Neural progenitor cell (in vitro differentiated cells): ENCODE measurements at regions not wholly inside any gene's neighbourhood (a gene's known extent, or its start where the extent isn't known, plus 50 kb on each side); places are given as distances from the start of the nearest gene placed in this dataset.

Source experiments
- DNase-seq: peaks from one replicate; pipeline ENCODE4 v3.0.0-alpha.2; 2016; ENCODE audit warnings: low spot score
- H2AFZ ChIP-seq: fragments of 200-600 bp; sonication (generic); replicated peaks from 2 replicates; pipeline ENCODE4 v1.6.1; 2016; ENCODE audit warnings: antibody characterized with exemption
- H3F3A ChIP-seq: fragments of 200-600 bp; sonication (generic); 2 replicates; pipeline ENCODE4 v1.6.1; 2016; ENCODE audit warnings: antibody characterized with exemption, low read depth
- H3K27ac ChIP-seq: fragments of 200-600 bp; sonication (generic); 2 replicates; pipeline ENCODE4 v1.5.1; 2016; ENCODE audit warnings: mild to moderate bottlenecking
- H3K27me3 ChIP-seq: fragments of 200-600 bp; sonication (generic); 2 replicates; pipeline ENCODE4 v1.6.1; 2016; ENCODE audit warnings: mild to moderate bottlenecking, moderate library complexity
- H3K36me3 ChIP-seq: fragments of 200-600 bp; sonication (generic); 2 replicates; pipeline ENCODE4 v1.5.1; 2016
- H3K4me1 ChIP-seq: fragments of 200-600 bp; sonication (generic); 2 replicates; pipeline ENCODE4 v1.6.1; 2016; ENCODE audit warnings: mixed run types
- H3K4me2 ChIP-seq: fragments of 200-600 bp; sonication (generic); 2 replicates; pipeline ENCODE4 v1.6.1; 2016
- H3K4me3 ChIP-seq: fragments of 200-600 bp; sonication (generic); 2 replicates; pipeline ENCODE4 v1.5.1; 2016
- H3K79me2 ChIP-seq: fragments of 200-600 bp; sonication (generic); 2 replicates; pipeline ENCODE4 v1.6.1; 2016; ENCODE audit warnings: low read depth
- H3K9ac ChIP-seq: fragments of 200-600 bp; sonication (generic); 2 replicates; pipeline ENCODE4 v1.6.1; 2016
- H3K9me3 ChIP-seq: fragments of 200-600 bp; sonication (generic); 2 replicates; pipeline ENCODE4 v1.5.1; 2016; ENCODE audit warnings: low read depth
- H4K20me1 ChIP-seq: fragments of 200-600 bp; sonication (generic); 2 replicates; pipeline ENCODE4 v1.6.1; 2016; ENCODE audit warnings: low read depth
- H3K27ac Mint-ChIP-seq: 3 replicates; pipeline ENCODE4 v1.8.0; 2021; ENCODE audit warnings: mixed read lengths
- H3K27me3 Mint-ChIP-seq: 2 replicates; pipeline ENCODE4 v1.8.0; 2022; ENCODE audit warnings: low read depth, mild to moderate bottlenecking, inconsistent platforms, moderate library complexity, mixed read lengths; ENCODE audit not compliant: insufficient read depth
- H3K36me3 Mint-ChIP-seq: 3 replicates; pipeline ENCODE4 v1.8.0; 2021; ENCODE audit warnings: mixed read lengths
- H3K4me1 Mint-ChIP-seq: 3 replicates; pipeline ENCODE4 v1.8.0; 2021; ENCODE audit warnings: mixed read lengths
- H3K4me3 Mint-ChIP-seq: 3 replicates; pipeline ENCODE4 v1.8.0; 2021; ENCODE audit warnings: mild to moderate bottlenecking, moderate library complexity, mixed read lengths
- H3K9me3 Mint-ChIP-seq: 3 replicates; pipeline ENCODE4 v1.8.0; 2020; ENCODE audit warnings: mixed read lengths
- CTCF ChIP-seq: fragments of 200-600 bp; sonication (generic); IDR thresholded peaks from 2 replicates; pipeline ENCODE4 v1.5.1; 2017; ENCODE audit warnings: antibody characterized with exemption, mild to moderate bottlenecking
- EZH2 ChIP-seq: fragments of 200-600 bp; sonication (generic); IDR thresholded peaks from 2 replicates; pipeline ENCODE4 v1.6.1; 2017; ENCODE audit warnings: antibody characterized with exemption, mild to moderate bottlenecking, moderate library complexity
- EZH2phosphoT487 ChIP-seq: fragments of 200-600 bp; sonication (generic); IDR thresholded peaks from 2 replicates; pipeline ENCODE4 v1.6.1; 2017; ENCODE audit warnings: antibody characterized with exemption

- H3K27ac ChIP-seq, result no peak overlapping the region
- H3K4me3 ChIP-seq, result no peak overlapping the region
- Mint-ChIP-seq H3K27ac (no peak overlapping the region), H3K4me3 (no peak overlapping the region), H3K9me3 (no peaks in the 10 kb centered on the region), H3K36me3 (no peaks in the 10 kb centered on the region), H3K4me1 (peaks cover 18% of the 10 kb centered on the region), H3K27me3 (peaks cover 5% of the 10 kb centered on the region)
- H3F3A ChIP-seq, result no peaks in the 10 kb centered on the region
- no peaks in the 10 kb centered on the region for H3K79me2 ChIP-seq
- H3K4me2 ChIP-seq, result no peak overlapping the region
- DNase-seq, result no peak
- H3K9me3 ChIP-seq, result no peaks in the 10 kb centered on the region
- TF ChIP-seq CTCF (no peak), EZH2phosphoT487 (no peak), EZH2 (no peak)
- no peaks in the 10 kb centered on the region for H3K27me3 ChIP-seq
- H3K36me3 ChIP-seq, result no peaks in the 10 kb centered on the region
- H3K4me1 ChIP-seq, result no peaks in the 10 kb centered on the region
- no peak overlapping the region for H2AFZ ChIP-seq
- no peaks in the 10 kb centered on the region for H4K20me1 ChIP-seq
- no peak overlapping the region for H3K9ac ChIP-seq
Observed at GRCh38 chr11:32026766-32027165, 64.1 kb upstream of the RCN1 start.

GRCh38 chr11:32024948-32025347 is 65.9 kb upstream of the RCN1 start:
- no peaks in the 10 kb centered on the region for H3K36me3 ChIP-seq
- no peaks in the 10 kb centered on the region for H3F3A ChIP-seq
- DNase-seq, result no peak
- no peak overlapping the region for H3K27ac ChIP-seq
- no peaks in the 10 kb centered on the region for H4K20me1 ChIP-seq
- no peak overlapping the region for H3K4me2 ChIP-seq
- no peak overlapping the region for H3K4me3 Mint-ChIP-seq
- H2AFZ ChIP-seq, result no peak overlapping the region
- H3K9ac ChIP-seq, result no peak overlapping the region
- H3K9me3 Mint-ChIP-seq, result no peaks in the 10 kb centered on the region
- H3K4me1 ChIP-seq, result no peaks in the 10 kb centered on the region
- H3K79me2 ChIP-seq, result no peaks in the 10 kb centered on the region
- H3K27me3 ChIP-seq, result no peaks in the 10 kb centered on the region
- peaks cover 14% of the 10 kb centered on the region for H3K4me1 Mint-ChIP-seq
- peaks cover 3% of the 10 kb centered on the region for H3K9me3 ChIP-seq
- H3K27ac Mint-ChIP-seq, result no peak overlapping the region
- peaks cover 5% of the 10 kb centered on the region for H3K27me3 Mint-ChIP-seq
- no peak for TF ChIP-seq EZH2
- no peak for TF ChIP-seq CTCF
- H3K36me3 Mint-ChIP-seq, result no peaks in the 10 kb centered on the region
- H3K4me3 ChIP-seq, result no peak overlapping the region

GRCh38 chr11:32023370-32024305 is 67.2 kb upstream of the RCN1 start:
- H3K27ac Mint-ChIP-seq, result no peak overlapping the region
- H3K9me3 ChIP-seq, result peaks cover 4% of the 10 kb centered on the region
- H3K4me1 Mint-ChIP-seq, result peaks cover 8% of the 10 kb centered on the region
- no peaks in the 10 kb centered on the region for H3K4me1 ChIP-seq
- H3K27me3 ChIP-seq, result no peaks in the 10 kb centered on the region
- no peaks in the 10 kb centered on the region for H4K20me1 ChIP-seq
- H3K4me3 ChIP-seq, result no peak overlapping the region
- no peak overlapping the region for H3K27ac ChIP-seq
- no peak overlapping the region for H3K9ac ChIP-seq
- H3K79me2 ChIP-seq, result no peaks in the 10 kb centered on the region
- H3K4me2 ChIP-seq, result no peak overlapping the region
- no peaks in the 10 kb centered on the region for H3K9me3 Mint-ChIP-seq
- DNase-seq, result no peak
- TF ChIP-seq EZH2phosphoT487, result no peak
- TF ChIP-seq CTCF, result no peak
- TF ChIP-seq EZH2, result no peak
- H2AFZ ChIP-seq, result peak overlapping the region; percentile 57
- H3K36me3 Mint-ChIP-seq, result no peaks in the 10 kb centered on the region
- no peaks in the 10 kb centered on the region for H3K36me3 ChIP-seq
- no peak overlapping the region for H3K4me3 Mint-ChIP-seq
- H3F3A ChIP-seq, result no peaks in the 10 kb centered on the region
- peaks cover 5% of the 10 kb centered on the region for H3K27me3 Mint-ChIP-seq
